ENCODE measurements at regions not wholly inside any gene's neighbourhood (a gene's known extent, or its start where the extent isn't known, plus 50 kb on each side); places are given as distances from the start of the nearest gene placed in this dataset.

DNA sequence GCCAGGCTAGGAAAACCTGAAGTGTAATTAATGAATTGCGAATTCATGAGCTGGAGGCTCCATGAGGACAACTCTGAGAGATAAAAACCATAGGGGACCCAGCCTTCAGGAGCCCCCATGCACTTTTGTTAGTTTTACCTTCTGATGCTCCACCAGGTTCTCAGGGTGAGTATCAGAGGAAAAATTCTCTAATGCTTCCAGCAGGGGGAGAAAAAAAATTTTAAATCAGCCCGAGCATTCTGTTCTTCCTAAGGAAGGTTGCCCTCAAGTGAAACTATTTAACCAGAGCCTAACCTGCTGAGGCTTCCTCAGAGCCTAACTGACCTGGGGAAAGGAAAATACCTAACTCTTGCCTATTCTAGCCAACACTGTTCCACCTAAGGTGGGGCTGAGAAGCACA, 552.6 kb downstream of the PPARGC1A start:
- no peak for DNase-seq
- TF ChIP-seq, protein P1, sequence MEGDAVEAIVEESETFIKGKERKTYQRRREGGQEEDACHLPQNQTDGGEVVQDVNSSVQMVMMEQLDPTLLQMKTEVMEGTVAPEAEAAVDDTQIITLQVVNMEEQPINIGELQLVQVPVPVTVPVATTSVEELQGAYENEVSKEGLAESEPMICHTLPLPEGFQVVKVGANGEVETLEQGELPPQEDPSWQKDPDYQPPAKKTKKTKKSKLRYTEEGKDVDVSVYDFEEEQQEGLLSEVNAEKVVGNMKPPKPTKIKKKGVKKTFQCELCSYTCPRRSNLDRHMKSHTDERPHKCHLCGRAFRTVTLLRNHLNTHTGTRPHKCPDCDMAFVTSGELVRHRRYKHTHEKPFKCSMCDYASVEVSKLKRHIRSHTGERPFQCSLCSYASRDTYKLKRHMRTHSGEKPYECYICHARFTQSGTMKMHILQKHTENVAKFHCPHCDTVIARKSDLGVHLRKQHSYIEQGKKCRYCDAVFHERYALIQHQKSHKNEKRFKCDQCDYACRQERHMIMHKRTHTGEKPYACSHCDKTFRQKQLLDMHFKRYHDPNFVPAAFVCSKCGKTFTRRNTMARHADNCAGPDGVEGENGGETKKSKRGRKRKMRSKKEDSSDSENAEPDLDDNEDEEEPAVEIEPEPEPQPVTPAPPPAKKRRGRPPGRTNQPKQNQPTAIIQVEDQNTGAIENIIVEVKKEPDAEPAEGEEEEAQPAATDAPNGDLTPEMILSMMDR (IDR thresholded peaks at IDR 0.05; ENCODE audit: partially characterized antibody, unreplicated experiment): peak; percentile 56
- H3K4me1 Mint-ChIP-seq (ENCODE audit: low read depth, unreplicated experiment): no peaks in the 10 kb centered on the region

DNA sequence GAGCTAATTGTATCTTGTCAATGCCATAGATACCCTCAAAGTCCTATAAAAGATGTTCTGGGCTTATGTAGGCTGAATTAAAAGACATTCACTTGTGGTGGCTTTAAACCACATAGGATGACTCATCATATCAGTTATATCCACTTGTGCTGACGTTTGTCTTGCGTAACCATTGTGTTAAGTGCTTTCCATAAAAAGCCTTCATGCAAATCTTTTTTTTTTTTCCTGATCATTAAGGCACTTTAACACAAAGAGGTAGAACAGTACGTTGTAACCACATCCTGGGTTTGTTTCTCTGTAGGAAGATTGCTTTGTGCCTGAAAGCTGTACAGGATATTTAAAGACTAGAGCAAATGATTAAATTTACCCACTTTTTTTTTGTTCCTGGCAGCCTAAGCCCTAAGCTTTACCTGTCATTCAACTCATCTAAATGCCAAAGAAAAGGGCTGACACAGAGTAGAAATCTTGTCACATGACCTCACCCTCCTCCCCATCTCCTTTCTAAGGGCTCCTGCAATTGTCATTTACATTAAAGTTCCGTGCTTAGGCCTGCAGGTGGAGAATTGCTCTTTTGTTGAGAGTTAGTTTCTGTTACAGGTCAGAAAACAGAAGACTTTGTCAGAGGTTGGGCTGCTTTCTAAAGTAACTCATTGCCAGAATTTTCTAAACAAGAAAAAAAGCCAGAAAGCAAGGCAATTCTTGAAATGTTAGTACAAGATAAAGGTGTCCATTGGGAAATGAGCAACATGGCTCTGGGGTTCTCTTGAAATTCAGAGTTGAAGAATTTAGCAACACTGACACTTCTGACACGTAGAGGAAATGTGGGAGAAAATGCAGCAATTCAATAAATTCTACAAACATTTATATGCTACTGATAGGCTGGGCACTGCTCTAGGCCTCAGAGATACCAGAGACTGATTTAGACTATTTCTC, 555.6 kb downstream of the PPARGC1A start:
- no peak overlapping the region for H3K27ac Mint-ChIP-seq (ENCODE audit: unreplicated experiment)
- H3K36me3 Mint-ChIP-seq (ENCODE audit: unreplicated experiment): no peaks in the 10 kb centered on the region
- H3K4me1 Mint-ChIP-seq (ENCODE audit: low read depth, unreplicated experiment): no peaks in the 10 kb centered on the region
- H3K9me3 Mint-ChIP-seq (ENCODE audit: unreplicated experiment): no peaks in the 10 kb centered on the region
- no peak overlapping the region for H3K4me3 Mint-ChIP-seq (ENCODE audit: unreplicated experiment)
- TF ChIP-seq, protein P1 (IDR thresholded peaks at IDR 0.05; ENCODE audit: partially characterized antibody, unreplicated experiment): no peak
- DNase-seq: no peak
- H3K27me3 Mint-ChIP-seq (ENCODE audit: unreplicated experiment): no peaks in the 10 kb centered on the region

More for the DNA sequence above, 552.6 kb downstream of the PPARGC1A start:
- H3K4me3 Mint-ChIP-seq (ENCODE audit: unreplicated experiment): no peak overlapping the region
- H3K9me3 Mint-ChIP-seq (ENCODE audit: unreplicated experiment): no peaks in the 10 kb centered on the region
- no peaks in the 10 kb centered on the region for H3K36me3 Mint-ChIP-seq (ENCODE audit: unreplicated experiment)
- H3K27ac Mint-ChIP-seq (ENCODE audit: unreplicated experiment): no peak overlapping the region
- H3K27me3 Mint-ChIP-seq (ENCODE audit: unreplicated experiment): peaks cover 1% of the 10 kb centered on the region

DNA sequence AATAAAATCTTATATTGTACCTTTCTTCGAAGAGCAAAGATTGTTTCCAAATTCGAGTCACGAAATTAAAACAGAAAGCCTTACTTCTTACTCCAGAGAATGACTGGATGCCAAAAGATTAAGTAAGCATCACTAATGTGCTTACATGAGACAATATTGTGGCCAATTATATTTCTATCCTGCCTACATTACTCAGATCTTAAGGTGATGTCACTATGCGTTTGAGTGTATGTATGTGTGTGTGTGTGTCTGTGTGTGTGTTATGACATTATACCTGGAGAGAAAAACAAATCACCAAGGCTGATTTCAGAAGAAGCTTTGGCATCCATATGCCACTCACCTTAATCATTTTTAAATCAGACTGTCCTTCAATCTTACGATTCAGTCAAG, 556.3 kb downstream of the PPARGC1A start:
- H3K27me3 Mint-ChIP-seq (ENCODE audit: unreplicated experiment): no peaks in the 10 kb centered on the region
- DNase-seq: no peak
- TF ChIP-seq, protein P1 (IDR thresholded peaks at IDR 0.05; ENCODE audit: partially characterized antibody, unreplicated experiment): no peak
- H3K4me1 Mint-ChIP-seq (ENCODE audit: low read depth, unreplicated experiment): no peaks in the 10 kb centered on the region
- no peaks in the 10 kb centered on the region for H3K36me3 Mint-ChIP-seq (ENCODE audit: unreplicated experiment)
- H3K4me3 Mint-ChIP-seq (ENCODE audit: unreplicated experiment): no peak overlapping the region
- H3K27ac Mint-ChIP-seq (ENCODE audit: unreplicated experiment): no peak overlapping the region
- H3K9me3 Mint-ChIP-seq (ENCODE audit: unreplicated experiment): no peaks in the 10 kb centered on the region

DNA sequence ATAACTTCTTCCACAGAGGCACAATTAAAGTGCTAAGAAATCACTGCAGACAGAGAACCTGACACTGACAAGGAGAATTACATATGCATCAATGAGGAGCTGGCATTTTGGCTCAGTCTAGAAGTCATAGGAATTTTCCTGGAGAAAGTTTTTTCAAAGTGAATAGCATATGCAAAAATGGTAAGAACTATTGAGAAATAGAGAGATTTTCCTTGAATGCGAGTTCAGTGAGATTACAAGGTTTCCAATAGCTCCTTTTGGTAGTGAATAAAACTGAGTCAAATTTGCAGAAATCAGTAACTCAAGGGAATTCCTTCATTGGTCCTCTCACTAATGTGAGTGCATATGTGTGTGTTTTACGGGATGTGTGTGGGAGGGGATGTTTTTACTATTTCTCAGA, 557.5 kb downstream of the PPARGC1A start:
- no peak overlapping the region for H3K4me3 Mint-ChIP-seq (ENCODE audit: unreplicated experiment)
- no peaks in the 10 kb centered on the region for H3K9me3 Mint-ChIP-seq (ENCODE audit: unreplicated experiment)
- TF ChIP-seq, protein P1 (IDR thresholded peaks at IDR 0.05; ENCODE audit: partially characterized antibody, unreplicated experiment): no peak
- H3K27me3 Mint-ChIP-seq (ENCODE audit: unreplicated experiment): no peaks in the 10 kb centered on the region
- no peak for DNase-seq
- no peaks in the 10 kb centered on the region for H3K4me1 Mint-ChIP-seq (ENCODE audit: low read depth, unreplicated experiment)
- no peaks in the 10 kb centered on the region for H3K36me3 Mint-ChIP-seq (ENCODE audit: unreplicated experiment)
- H3K27ac Mint-ChIP-seq (ENCODE audit: unreplicated experiment): no peak overlapping the region

DNA sequence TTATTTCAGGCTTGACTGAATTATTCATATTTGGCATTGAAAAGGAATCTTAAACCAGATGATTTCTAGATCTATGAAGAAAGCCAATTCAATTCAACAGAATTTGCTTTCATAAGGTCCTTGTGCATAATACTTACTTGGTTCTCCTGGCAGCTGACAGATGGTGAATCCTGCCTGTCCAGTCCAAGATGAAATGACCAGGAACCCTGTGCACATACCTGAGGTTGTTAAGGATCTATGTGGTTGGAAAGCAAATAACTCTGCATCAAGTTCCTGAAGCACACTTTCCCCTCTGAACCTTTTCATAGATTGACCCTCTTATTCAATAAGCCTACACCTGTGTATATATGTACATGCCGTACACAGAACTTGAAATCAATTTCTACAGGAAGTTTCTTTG, 562.7 kb downstream of the PPARGC1A start:
- H3K4me1 Mint-ChIP-seq (ENCODE audit: low read depth, unreplicated experiment): peaks cover 6% of the 10 kb centered on the region
- no peaks in the 10 kb centered on the region for H3K36me3 Mint-ChIP-seq (ENCODE audit: unreplicated experiment)
- H3K27me3 Mint-ChIP-seq (ENCODE audit: unreplicated experiment): no peaks in the 10 kb centered on the region
- TF ChIP-seq, protein P1 (IDR thresholded peaks at IDR 0.05; ENCODE audit: partially characterized antibody, unreplicated experiment): no peak
- no peak overlapping the region for H3K4me3 Mint-ChIP-seq (ENCODE audit: unreplicated experiment)
- no peaks in the 10 kb centered on the region for H3K9me3 Mint-ChIP-seq (ENCODE audit: unreplicated experiment)
- no peak for DNase-seq
- no peak overlapping the region for H3K27ac Mint-ChIP-seq (ENCODE audit: unreplicated experiment)
